ENCODE measurements at regions not wholly inside any gene's neighbourhood (a gene's known extent, or its start where the extent isn't known, plus 50 kb on each side); places are given as distances from the start of the nearest gene placed in this dataset.

DNA sequence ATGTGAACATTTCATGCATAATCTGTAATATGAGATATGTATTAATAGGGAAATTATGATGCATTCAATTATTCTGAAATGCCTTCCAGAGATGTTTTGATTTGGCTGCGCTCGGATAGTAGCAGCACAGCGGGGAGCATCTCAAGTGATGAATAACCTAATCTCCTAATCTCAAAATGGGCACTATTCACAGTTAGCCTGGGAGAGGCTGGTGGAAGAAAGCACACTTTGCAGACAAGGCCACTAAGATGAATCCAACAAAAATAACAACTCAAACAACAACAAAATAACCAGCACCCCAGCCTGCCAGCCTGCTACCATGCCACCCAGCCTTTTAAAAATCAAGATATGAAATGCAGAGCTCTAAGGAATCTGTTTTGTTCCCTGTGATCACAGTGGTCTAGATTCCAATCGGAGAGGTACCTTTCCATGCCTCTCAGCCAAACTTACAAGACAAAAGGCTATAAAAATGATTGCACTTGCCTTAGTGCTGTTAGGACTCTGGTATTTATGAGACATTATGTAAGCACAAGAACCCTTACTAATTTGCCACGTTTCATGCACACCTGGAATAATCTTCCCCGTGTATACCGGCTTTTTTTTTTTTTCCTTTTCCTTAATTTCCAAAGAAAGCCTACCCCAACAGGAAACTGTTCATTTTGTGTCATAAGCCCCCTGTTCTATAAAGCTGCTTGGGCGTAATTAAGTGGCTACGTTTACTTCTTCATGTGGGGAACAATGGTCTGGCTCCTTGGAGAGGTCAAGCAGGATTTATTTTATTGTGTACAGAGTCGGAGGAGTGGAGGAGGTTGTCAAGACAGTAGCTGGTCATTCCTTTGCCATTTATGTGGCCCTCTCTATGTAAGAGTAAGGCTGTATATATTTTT, 526.9 kb upstream of the FANCL start:
- no peak overlapping the region for H2AFZ ChIP-seq (ENCODE audit: low read depth, low read length)
- no peak for TF ChIP-seq CTCF (IDR thresholded peaks at IDR 0.05; ENCODE audit: low read depth, low read length)
- no peak for TF ChIP-seq EZH2phosphoT487 (IDR thresholded peaks at IDR 0.05; ENCODE audit: low read depth)
- peaks cover 10% of the 10 kb centered on the region for H3K4me1 ChIP-seq (ENCODE audit: low read length)
- H3K36me3 ChIP-seq (replicated peaks; ENCODE audit: low read depth, low read length), result no peaks in the 10 kb centered on the region
- no peak overlapping the region for H3K4me2 ChIP-seq (ENCODE audit: low read length)
- H3K4me3 ChIP-seq (ENCODE audit: low read length), result no peak overlapping the region
- H3K9me3 ChIP-seq (ENCODE audit: insufficient read depth, low read length), result no peaks in the 10 kb centered on the region
- H4K20me1 ChIP-seq (ENCODE audit: insufficient read depth, low read length), result no peaks in the 10 kb centered on the region
- H3K9ac ChIP-seq (ENCODE audit: low read length), result no peak overlapping the region
- H3K27ac ChIP-seq (ENCODE audit: low read length), result no peak overlapping the region
- no peaks in the 10 kb centered on the region for H3K79me2 ChIP-seq (ENCODE audit: low read length)
- peaks cover 20% of the 10 kb centered on the region for H3K27me3 ChIP-seq (ENCODE audit: low read depth, low read length)

GRCh38 chr2:58764338-58765104, 523.4 kb upstream of the FANCL start:
- TF ChIP-seq CTCF (IDR thresholded peaks at IDR 0.05; ENCODE audit: low read depth, low read length) (no peak), EZH2phosphoT487 (IDR thresholded peaks at IDR 0.05; ENCODE audit: low read depth) (no peak)
- H3K27me3 ChIP-seq (ENCODE audit: low read depth, low read length), result peaks cover 12% of the 10 kb centered on the region
- H4K20me1 ChIP-seq (ENCODE audit: insufficient read depth, low read length), result no peaks in the 10 kb centered on the region
- no peak overlapping the region for H3K27ac ChIP-seq (ENCODE audit: low read length)
- peaks cover 10% of the 10 kb centered on the region for H3K4me1 ChIP-seq (ENCODE audit: low read length)
- no peak overlapping the region for H3K4me3 ChIP-seq (ENCODE audit: low read length)
- no peak overlapping the region for H2AFZ ChIP-seq (ENCODE audit: low read depth, low read length)
- no peaks in the 10 kb centered on the region for H3K9me3 ChIP-seq (ENCODE audit: insufficient read depth, low read length)
- no peaks in the 10 kb centered on the region for H3K79me2 ChIP-seq (ENCODE audit: low read length)
- no peaks in the 10 kb centered on the region for H3K36me3 ChIP-seq (replicated peaks; ENCODE audit: low read depth, low read length)
- peak overlapping the region; percentile 24; the same call in 1 of the 2 replicates for H3K4me2 ChIP-seq (ENCODE audit: low read length)
- H3K9ac ChIP-seq (ENCODE audit: low read length), result no peak overlapping the region

DNA sequence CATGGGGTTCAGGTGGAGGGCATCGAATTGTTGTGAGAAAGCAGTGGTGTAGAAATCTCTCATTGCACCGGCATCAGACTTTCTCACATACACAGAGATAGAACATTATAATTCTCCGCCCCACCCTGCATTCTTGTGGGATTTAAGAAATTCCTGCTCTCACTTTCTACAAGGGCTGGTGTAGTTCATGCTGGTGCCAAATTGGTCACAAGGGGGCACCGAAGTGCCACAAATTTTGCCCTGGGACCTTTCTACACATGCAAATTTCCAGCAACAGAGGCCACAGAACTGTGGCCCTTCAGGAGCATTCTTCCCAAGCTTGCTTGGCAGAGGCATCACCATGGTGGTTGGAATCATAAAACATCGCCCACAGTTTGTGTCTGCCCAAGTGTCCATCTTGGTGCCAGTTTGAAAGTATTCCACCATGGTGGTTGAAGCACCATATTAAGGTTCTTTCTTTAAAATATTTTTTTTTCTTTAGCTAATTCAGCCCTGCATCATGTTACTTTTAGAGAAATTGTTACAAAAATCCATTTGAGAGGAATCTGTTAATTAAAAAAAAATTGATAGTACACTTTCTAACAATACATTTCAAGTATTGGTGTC, 521.2 kb upstream of the FANCL start:
- no peak overlapping the region for H3K4me2 ChIP-seq (ENCODE audit: low read length)
- H3K79me2 ChIP-seq (ENCODE audit: low read length), result no peaks in the 10 kb centered on the region
- no peak overlapping the region for H3K4me3 ChIP-seq (ENCODE audit: low read length)
- H3K27me3 ChIP-seq (ENCODE audit: low read depth, low read length), result no peaks in the 10 kb centered on the region
- H4K20me1 ChIP-seq (ENCODE audit: insufficient read depth, low read length), result no peaks in the 10 kb centered on the region
- H2AFZ ChIP-seq (ENCODE audit: low read depth, low read length), result no peak overlapping the region
- no peaks in the 10 kb centered on the region for H3K9me3 ChIP-seq (ENCODE audit: insufficient read depth, low read length)
- TF ChIP-seq EZH2phosphoT487 (IDR thresholded peaks at IDR 0.05; ENCODE audit: low read depth), result no peak
- peak; percentile 88 for TF ChIP-seq CTCF (IDR thresholded peaks at IDR 0.05; ENCODE audit: low read depth, low read length)
- no peaks in the 10 kb centered on the region for H3K36me3 ChIP-seq (replicated peaks; ENCODE audit: low read depth, low read length)
- H3K4me1 ChIP-seq (ENCODE audit: low read length), result peaks cover 10% of the 10 kb centered on the region
- no peak overlapping the region for H3K9ac ChIP-seq (ENCODE audit: low read length)
- H3K27ac ChIP-seq (ENCODE audit: low read length), result no peak overlapping the region

GRCh38 chr2:58757971-58758370, 516.8 kb upstream of the FANCL start:
- no peak for TF ChIP-seq CTCF (IDR thresholded peaks at IDR 0.05; ENCODE audit: low read depth, low read length)
- no peak for TF ChIP-seq EZH2phosphoT487 (IDR thresholded peaks at IDR 0.05; ENCODE audit: low read depth)
- Histone ChIP-seq H3K4me1 (ENCODE audit: low read length) (no peaks in the 10 kb centered on the region), H3K27ac (ENCODE audit: low read length) (no peak overlapping the region), H3K4me2 (ENCODE audit: low read length) (no peak overlapping the region), H3K36me3 (replicated peaks; ENCODE audit: low read depth, low read length) (no peaks in the 10 kb centered on the region), H3K27me3 (ENCODE audit: low read depth, low read length) (no peaks in the 10 kb centered on the region), H3K9ac (ENCODE audit: low read length) (no peak overlapping the region), H3K9me3 (ENCODE audit: insufficient read depth, low read length) (no peaks in the 10 kb centered on the region), H3K4me3 (ENCODE audit: low read length) (no peak overlapping the region), H4K20me1 (ENCODE audit: insufficient read depth, low read length) (no peaks in the 10 kb centered on the region), H2AFZ (ENCODE audit: low read depth, low read length) (no peak overlapping the region), H3K79me2 (ENCODE audit: low read length) (no peaks in the 10 kb centered on the region)

Measured in OCI-LY3 (cell line).